Activated effector memory CD4-positive, alpha-beta T cell treated with anti-CD3 and anti-CD28 coated beads, Interleukin-2, amount 50 U/mL, for 16 hours (primary cell): ENCODE measurements at regions not wholly inside any gene's neighbourhood (a gene's known extent, or its start where the extent isn't known, plus 50 kb on each side); places are given as distances from the start of the nearest gene placed in this dataset.
"Not testable (repeated sequence)": the region's sequence is repeated elsewhere in the genome, so short reads cannot be mapped to it uniquely, and the experiment has no call there.

Source experiments
- DNase-seq: peaks from one replicate; pipeline ENCODE4 v3.0.0-alpha.2; 2020

DNA sequence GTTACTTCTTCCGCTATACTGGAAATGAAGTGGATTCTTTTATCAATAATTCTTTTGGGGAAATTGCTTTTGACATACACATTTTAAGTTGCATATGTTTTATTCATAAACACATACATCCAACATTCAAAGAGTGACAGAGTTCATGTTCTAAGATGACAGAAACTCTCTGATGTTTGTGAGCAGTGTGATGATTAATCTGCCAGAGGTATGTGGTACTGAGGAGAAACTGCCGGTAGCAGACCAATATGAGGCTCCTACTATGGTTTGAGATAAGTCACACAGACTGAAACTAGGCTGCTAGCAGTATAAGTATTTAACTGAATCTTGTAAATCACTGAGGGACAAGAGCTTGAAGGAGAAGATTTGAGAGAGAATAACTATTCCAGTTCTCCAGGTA, 524.1 kb upstream of the SEMA3D start:
- DNase-seq: no peak

DNA sequence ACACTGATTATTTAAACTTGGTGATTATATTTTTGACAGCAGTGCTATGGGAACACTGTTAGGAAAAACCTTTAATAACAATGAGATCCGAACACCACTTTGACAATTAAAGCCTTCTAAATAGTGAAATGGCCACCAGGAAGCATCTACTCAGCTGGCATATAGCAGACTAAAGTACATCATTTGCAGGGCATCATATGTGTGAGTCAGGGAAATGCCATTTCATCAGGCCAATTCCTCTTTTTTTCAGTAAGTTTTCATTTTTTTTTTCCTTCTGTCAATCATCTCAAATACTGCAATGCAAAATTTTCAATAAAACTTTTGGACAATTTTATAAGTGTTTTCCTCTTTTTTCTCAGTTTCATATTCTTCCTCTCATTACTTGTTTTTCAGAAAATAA, 521.4 kb upstream of the SEMA3D start:
- no peak for DNase-seq

DNA sequence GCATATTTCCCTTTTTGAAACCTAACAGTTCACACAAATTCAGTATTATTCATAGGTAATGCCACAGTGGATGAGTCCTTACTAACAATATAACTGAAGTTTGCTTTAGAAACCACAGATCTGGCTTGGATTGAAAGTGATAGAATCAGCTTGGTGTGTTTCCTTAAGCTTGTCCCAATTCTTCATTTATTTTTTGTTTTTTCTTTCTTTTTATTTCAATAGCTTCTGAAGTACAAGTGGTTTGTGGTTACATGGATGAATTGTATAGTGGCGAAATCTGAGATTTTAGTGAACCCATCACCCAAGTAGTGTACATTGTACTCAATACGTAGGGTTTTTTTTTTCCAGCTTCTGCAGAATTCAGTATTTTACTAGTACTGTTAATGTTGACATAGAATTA, 518.2 kb upstream of the SEMA3D start:
- DNase-seq: no peak

DNA sequence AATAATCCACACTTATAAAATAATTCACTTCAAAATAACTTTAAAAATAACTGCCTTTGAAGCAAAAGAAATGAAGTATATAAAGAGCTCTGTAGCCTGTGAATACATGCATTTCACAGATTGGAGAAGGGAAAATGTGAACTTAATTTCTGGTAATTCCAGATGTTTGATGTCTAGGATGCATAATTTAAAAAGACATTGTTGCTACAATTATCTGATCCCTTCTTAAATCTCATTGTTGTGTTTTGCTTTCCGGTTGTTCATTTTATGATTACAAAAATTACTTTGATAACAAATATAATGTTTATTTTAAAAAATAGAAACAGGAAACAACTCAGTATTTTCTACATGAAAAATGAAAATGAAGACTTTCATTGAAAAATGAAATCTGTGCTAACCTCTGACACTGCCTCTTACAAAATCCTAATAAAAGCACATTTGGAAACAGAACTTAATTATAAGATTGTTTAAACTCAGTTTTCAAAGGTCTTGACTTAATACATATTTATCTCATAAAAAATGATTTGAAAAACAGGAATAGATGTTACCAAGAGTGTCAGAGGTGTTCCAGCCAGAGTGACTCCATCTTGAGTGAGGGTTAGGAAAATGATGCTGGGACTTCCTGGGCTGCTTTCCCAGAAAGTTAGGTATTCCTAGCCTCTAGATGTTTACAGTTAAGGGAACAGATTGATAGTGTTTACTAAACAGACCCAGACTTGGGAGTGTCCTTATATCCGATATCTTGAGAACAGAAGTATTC, 516.6 kb upstream of the SEMA3D start:
- no peak for DNase-seq

DNA sequence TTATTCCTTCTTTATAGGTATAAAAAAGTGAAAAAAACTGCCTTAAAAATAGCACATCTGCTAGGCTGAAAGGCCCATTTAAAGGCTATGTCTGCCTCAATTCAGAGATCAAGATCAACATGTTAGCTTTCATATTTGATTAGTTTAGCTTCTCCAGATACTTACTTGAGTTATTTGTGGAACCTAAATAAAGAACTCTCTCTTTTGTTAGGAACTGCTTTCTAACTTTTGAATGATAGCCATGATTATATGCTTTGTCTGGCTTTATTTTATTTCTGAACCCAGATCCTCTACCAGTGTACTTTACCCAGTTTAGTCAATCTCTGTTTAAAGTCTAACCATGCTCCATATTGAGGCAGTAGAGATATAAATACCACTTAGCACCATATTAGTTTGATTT, 515.5 kb upstream of the SEMA3D start:
- no peak for DNase-seq

DNA sequence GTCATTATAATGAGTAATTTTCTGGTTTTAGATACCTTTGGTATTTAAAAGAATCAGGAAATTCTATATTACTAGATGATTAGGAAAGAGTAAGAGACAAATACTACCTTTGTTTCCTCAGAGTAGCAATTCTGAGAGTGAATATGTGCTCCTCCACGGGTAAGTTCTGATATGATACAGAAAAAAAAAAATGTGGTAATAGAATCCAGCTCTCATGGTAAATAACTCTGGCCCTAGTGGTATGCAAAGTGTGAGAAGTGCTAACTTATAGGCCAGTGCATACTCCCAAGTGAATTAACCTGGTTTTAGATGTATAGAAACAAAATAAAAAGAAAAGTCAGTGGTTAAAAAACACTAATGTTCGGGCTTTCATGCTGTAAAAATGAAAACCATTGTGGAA, 512.6 kb upstream of the SEMA3D start:
- no peak for DNase-seq

DNA sequence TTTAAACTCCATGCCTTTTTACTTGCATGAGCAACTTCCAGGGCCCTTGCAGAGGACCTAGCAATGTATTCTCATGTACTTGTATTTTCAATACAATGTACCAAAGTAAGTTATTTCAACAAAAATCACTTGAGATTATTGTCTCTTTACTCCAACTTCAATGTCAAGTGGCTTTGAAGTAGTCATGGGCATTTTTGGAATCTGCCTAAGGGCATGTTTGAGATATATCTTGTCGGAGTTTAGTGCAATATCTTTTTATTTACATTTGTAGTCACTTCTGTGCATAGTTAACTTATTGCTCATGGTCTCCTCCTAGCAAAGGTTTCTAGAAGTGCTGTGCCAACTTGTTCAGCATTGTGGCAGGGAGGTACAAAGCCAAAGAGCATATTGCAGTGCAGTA, 508.7 kb upstream of the SEMA3D start:
- no peak for DNase-seq

DNA sequence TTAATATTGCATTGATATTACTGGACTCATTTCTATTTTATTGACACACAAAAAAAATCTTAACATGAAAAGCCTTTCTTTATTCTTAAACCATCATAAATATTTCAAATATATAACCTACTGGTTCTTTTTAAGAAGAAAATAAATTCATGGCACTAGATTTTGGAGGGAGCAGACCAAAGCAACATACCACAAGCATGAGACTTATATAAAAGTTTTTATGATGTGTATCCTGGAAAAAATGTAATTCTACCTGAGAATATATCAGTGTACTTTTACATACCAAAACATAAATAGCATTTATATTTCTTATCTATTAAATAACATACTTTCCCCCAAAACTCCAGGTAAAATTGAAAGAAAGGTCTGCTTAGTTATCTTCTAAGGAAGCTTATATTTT, 508.2 kb upstream of the SEMA3D start:
- DNase-seq: no peak

DNA sequence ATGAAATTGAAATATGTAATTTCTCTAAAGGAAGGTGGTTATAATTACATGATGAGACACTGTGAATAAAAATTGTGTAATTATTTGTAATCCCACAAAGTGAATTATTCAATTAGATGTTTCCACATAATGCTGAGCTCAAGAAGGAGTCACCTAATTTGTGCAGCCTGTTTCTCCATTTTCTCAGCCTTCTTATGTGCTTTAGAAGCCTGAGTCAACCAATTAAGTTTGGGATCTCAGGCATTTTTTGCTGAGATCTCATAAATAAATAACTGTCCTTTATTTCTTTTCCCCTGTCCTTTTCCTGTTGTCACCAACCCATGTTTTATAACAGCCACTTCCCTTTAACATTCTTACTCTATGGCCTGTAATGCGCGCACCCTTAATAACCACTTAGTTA, 506.5 kb upstream of the SEMA3D start:
- DNase-seq: no peak

DNA sequence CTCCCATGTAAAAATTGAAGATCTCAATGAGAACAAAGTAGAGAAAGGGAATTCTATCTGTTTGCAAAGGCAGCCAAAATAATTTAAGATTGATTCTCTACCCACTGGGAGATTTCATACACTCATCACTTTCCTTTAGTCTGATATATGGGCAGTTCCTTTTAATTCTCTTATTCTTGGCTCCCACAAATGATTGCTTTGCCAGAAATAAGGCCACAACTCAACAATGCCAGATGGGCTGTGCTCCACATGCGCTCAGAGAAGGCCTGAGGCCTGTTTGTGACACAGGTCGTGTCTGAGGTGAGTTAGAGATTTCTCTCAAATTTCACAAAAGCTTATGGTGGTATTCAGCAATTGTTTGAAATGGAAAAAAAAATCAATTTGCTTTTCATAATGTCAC, 501.9 kb upstream of the SEMA3D start:
- DNase-seq: no peak

DNA sequence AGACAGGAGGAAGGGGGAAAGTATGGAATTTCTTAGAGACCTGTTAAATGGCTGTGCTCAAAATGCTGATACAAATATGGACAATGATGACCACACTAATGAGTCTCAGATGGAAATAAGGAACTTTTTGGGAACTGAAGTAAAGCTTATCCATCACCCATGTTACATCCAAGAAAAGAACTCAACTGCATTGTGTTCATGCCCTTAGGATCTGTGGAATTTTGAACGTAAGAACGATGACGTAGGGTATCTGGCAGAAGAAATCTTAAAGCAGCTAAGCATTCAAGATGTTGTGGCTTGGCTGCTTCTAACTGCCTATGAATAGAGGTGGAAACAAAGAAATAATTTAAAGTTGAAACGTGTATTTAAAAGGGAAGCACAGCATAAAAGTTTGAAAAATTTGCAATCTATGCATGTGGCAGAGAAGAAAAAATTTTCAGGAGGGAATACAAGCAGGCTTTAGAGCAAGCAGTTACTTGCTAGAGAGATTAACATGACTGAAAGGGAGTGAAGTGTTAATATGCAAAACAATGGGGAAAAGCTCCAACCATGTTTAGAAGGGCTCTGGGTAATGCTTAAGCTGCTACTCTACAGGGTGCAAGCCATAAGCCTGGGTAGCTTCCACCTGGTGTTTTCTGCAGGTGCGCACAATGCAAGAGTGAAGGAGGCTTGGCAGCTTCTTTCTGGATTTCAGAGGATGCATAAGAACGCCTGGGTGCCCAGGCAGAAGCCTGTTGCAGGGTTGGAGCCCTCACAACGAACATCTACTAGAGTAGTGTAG, 499.7 kb upstream of the SEMA3D start:
- no peak for DNase-seq

DNA sequence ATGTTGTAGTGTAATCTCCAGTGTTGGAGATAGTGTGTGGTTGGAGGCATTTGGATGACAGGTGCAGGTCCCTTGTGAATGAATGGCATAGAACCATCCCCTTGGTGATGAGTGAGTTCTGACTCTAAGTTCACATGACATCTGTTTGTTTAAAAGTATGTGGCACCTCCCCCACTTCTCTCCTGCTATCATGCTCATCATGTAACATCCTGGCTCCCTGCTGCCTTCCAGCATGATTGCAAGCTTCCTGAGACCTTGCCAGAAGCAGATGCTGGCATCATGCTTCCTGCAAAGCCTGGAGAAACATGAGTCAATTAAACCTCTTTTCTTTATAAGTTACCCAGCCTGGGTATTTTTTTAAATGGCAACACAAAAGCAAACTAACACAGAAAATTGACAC, 499.0 kb upstream of the SEMA3D start:
- DNase-seq: no peak

DNA sequence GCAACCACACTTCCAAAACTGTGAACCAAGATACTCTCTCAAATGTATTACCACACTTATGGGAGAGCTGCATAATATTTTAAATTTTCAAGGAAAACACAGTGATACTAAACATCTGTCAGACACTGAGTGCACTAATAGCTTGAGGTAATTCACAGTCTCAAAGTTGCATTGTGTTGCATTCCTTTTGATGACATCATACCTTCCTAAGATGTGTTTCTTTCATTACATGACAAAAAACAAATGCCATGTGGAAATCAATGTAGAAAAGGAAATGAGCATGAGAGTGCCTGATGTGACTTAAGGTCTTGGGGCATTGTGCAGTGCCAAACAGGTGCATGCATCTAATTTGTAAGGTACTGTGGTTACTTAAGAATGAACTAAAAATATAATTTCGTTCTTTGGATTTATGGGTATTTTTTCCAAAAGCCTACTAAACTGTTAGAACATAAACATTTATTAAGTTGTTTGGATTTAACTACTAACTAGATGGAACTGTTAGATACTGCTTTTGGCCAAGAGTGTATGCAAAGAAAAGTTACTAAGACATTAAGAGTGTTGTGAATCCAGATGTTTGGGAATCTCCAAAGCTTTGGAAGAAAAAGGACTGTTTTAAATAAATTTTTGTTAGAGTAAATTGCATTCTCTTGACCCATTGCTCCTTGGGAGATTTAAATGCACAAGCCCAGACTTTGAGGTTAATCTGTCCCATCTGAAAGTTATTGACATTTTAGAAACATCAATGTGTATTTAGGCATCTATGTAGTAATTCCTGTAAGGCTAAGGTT, 496.2 kb upstream of the SEMA3D start:
- DNase-seq: no peak

DNA sequence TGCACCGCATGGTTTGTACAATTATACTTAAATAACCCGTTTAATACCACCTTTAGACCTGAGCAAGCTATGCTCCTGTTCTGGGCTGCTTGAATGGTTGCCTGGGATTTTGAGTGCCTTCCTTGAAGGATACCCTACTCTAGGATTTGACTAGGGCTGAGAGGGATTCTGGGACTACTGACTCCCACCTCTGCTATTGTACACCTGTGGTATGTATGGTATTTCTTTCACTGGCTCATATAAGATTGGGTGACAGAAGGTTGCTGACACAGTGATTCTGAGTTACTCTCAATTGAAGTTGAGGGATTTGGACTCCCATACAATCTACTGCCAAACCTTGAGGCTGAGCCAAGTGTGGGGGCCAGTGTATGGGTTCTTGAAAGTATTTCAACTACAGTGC, 494.4 kb upstream of the SEMA3D start:
- no peak for DNase-seq

DNA sequence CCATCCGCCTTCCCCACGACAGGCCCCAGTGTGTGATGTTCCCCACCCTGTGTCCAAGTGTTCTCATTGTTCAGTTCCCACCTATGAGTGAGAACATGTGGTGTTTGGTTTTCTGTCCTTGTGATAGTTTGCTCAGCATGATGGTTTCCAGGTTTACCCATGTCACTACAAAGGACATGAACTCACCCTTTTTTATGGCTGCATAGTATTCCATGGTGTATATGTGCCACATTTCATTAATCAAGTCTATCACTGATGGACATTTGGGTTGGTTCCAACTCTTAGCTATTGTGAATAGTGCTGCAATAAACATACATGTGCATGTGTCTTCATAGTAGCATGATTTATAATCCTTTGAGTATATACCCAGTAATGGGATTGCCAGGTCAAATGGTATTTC, 488.2 kb upstream of the SEMA3D start:
- DNase-seq: not testable (repeated sequence)

DNA sequence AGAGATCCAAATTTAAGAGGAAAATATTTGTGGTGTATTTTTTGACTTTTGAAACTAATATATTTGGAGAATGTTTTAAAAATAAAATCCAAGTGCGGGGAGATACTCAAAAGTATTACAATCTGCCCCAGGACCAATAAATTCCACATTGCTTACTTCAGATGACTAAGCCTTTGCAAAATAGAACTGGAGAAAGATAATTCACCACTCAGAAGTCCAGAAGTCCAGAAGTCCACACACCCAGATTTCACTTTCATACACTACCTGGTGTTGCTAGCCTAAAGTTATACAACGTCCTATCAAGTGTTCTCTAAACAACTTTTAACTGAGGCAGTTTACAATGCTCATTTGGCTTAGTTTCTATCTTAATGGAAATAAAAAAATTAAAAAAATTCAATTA, 487.0 kb upstream of the SEMA3D start:
- no peak for DNase-seq

DNA sequence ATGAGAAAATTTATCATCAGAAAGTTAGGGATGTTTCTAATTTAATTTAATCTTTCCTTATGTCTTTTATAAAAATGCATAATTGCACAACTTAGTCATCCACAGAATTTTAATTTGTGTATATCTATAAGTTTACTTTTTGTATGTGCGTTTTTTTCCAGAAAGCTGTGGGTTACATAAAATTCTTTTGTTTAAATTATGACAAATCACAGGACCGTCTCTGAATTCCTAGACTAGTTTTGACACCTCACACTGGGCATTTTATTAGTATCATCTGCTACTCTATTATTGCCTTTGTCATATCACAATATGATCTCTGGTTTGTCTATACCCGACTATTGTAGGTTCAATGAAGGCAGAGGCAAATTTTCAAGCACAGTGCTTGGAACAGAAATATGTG, 482.4 kb upstream of the SEMA3D start:
- no peak for DNase-seq

DNA sequence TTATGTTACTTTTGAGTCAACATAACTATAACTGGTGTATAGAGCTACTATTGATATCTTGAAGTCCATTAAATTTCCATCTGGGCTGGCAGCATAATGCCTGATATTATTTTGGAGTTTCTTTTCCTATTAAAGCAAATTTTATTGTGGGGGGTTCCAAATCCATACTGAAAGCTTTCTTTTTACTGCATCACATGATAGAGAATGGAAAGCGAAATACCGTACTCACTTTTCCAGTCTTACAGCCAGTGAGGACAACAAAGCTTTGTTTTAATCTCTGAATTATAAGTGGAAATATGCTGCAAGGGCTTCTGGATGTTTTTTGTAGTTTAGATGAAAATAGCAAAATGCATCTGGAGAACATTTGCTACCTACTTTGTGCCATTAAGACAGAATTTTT, 477.5 kb upstream of the SEMA3D start:
- no peak for DNase-seq

DNA sequence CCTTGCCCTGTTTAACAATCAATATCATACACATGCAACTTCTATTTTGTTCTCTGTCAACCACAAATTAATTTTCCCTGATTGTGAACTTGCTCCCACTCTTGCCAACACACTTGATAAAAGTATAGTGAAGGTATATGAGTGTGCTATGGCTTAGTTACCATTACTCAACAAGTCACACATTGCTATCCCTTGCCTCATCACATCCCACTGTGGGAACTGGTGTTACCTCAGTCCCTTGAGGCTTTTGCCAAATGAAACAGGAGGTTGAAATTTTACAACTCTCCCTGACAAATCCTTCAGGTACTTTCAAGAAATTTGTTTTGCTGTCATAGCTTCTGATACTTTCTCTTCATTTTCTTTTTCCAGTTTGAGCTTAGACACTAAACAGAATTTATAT, 472.5 kb upstream of the SEMA3D start:
- DNase-seq: no peak

DNA sequence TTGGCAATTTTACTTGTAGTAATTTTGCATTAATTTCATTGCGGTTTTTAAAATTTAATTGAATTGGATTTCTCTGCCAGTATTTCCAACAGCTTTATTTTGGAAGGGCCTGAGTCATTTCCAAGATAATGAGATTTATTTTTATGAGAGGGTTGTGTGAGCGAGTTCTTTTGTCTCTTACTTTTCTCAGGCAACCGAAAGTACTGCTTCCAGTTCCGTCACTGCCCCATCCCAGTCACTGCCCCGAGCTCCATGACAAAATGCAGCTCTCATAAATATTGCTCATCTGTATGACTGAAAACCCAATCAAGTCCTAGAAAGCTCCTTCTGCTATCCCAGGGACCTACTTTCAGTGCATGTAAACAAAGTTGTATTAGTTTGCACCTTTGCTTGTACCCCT, 468.4 kb upstream of the SEMA3D start:
- no peak for DNase-seq

DNA sequence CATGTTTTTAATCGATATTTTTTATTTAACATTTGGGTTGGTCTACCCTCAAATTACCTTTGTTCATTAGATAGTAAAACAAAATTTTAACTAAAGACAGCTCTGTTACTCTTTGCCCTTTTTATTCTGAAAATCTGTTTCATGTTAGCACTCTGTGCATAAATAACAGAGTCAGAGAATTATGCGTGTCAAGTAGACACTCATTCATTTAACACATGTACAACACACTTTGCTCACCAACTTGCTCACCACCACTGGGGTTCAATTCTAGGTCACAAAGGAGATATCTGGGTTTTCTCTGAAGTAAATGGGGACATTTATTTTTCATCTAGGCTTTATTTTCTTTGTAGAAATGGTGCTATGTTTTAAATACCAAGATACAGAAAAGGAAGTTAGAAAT, 457.4 kb upstream of the SEMA3D start:
- no peak for DNase-seq

DNA sequence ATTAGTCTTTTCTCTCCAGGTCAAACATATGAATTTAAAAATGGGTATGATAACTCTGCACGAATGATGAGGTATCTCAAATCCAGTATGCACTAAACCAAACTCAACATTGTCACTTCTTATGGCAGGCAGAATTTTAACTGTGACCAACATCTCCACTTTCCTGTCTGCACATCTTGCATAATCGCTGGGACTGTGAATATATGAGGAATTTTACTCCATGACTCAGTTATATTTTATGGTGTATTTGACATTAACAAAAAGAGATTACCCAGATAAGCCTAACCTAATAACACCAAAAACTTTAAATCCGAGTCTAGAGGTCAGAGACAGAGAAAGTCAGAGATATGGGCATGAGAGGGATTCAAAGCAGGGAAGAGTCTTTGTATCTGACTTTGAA, 454.5 kb upstream of the SEMA3D start:
- no peak for DNase-seq

DNA sequence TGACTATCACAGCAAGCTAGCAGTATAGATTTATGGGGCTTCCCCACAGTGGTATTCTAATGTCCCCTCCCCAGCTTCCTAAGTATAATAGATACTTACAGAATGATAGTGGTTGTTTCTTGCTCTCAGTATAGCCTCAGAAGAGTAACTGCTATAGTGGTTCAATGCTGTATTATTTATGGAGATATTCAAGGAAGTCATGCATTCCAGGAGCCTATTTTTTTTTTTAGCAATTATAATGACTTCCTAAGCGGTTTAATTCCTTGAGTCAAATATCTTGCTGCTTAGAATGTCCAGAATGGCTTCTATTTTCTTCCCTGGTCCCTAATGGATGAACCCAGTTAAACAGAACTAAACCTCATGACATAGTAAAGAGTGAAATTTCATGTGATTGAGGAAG, 451.5 kb upstream of the SEMA3D start:
- no peak for DNase-seq

DNA sequence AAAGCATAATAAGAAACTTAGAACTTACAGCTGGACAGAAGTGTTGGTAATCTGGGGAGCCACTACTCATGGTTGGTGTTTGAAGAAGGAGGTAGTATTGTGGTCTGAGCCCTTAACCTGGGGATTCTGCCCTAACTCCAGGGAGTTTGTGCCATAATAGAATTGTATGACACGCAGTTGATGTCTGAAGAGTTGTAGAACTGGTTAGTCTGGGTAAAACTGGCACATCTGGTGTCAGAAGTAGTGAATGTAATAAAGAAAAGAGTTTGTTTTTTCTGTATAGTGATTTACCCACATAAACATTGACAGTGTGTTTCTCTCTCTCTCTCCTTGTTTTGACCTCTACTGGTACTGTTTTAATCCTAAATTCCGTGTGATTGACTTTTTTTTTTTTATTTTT, 448.1 kb upstream of the SEMA3D start:
- no peak for DNase-seq
